Nephron progenitor cell (in vitro differentiated cells): ENCODE measurements at regions not wholly inside any gene's neighbourhood (a gene's known extent, or its start where the extent isn't known, plus 50 kb on each side); places are given as distances from the start of the nearest gene placed in this dataset.

Experiments used
- DNase-seq: peaks from one replicate; pipeline ENCODE4 v3.0.0; 2021
- H3K27ac Mint-ChIP-seq: 2 replicates; pipeline ENCODE4 v1.8.0; 2021; ENCODE audit warnings: mild to moderate bottlenecking, moderate library complexity, mixed read lengths
- H3K27me3 Mint-ChIP-seq: 2 replicates; pipeline ENCODE4 v1.8.0; 2021; ENCODE audit warnings: mild to moderate bottlenecking, low read depth, mixed read lengths; ENCODE audit not compliant: poor library complexity
- H3K36me3 Mint-ChIP-seq: 2 replicates; pipeline ENCODE4 v1.8.0; 2021; ENCODE audit warnings: low read depth, mixed read lengths
- H3K4me1 Mint-ChIP-seq: 2 replicates; pipeline ENCODE4 v1.8.0; 2021; ENCODE audit warnings: mixed read lengths
- H3K4me3 Mint-ChIP-seq: 2 replicates; pipeline ENCODE4 v1.8.0; 2021; ENCODE audit warnings: mild to moderate bottlenecking, moderate library complexity, mixed read lengths
- H3K9me3 Mint-ChIP-seq: 2 replicates; pipeline ENCODE4 v1.8.0; 2021; ENCODE audit warnings: mild to moderate bottlenecking, moderate library complexity, mixed read lengths
- CTCF ChIP-seq: fragments of 200-600 bp; sonication (generic); IDR thresholded peaks from 2 replicates; pipeline ENCODE4 v1.5.0; 2021; ENCODE audit warnings: antibody characterized with exemption

GRCh38 chr6:91754691-91755090, 1167.8 kb upstream of the MAP3K7 start:
- no peak for DNase-seq
- no peak overlapping the region for H3K4me3 Mint-ChIP-seq
- no peaks in the 10 kb centered on the region for H3K9me3 Mint-ChIP-seq
- no peaks in the 10 kb centered on the region for H3K27me3 Mint-ChIP-seq
- no peak for TF ChIP-seq CTCF
- no peak overlapping the region for H3K27ac Mint-ChIP-seq
- H3K4me1 Mint-ChIP-seq: no peaks in the 10 kb centered on the region
- no peaks in the 10 kb centered on the region for H3K36me3 Mint-ChIP-seq

DNA sequence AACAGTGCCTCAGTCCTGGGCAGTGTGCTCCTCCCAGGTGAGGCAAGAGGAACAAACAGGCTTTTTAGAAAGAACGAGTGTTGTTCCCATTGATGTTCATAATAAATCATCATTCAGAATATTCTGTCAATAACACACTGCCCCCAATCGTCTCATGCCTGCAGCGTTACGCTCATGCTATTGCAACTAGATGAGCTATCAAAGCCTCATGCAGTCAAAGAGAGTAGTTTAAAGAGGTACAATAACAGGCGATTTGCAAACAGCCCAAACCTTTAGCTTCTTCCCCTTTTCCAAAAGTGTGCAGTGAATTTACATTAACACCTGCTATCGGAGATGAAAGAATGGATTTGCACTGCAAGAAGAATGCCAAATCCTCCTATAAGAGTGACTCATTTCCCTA, 1164.7 kb upstream of the MAP3K7 start:
- Mint-ChIP-seq H3K27ac (no peak overlapping the region), H3K27me3 (no peaks in the 10 kb centered on the region), H3K4me1 (no peaks in the 10 kb centered on the region), H3K9me3 (no peaks in the 10 kb centered on the region), H3K4me3 (no peak overlapping the region), H3K36me3 (no peaks in the 10 kb centered on the region)
- DNase-seq: no peak
- no peak for TF ChIP-seq CTCF

GRCh38 chr6:91744566-91744965, 1157.7 kb upstream of the MAP3K7 start:
- H3K36me3 Mint-ChIP-seq: no peaks in the 10 kb centered on the region
- H3K4me3 Mint-ChIP-seq: no peak overlapping the region
- H3K27me3 Mint-ChIP-seq: no peaks in the 10 kb centered on the region
- H3K4me1 Mint-ChIP-seq: no peaks in the 10 kb centered on the region
- DNase-seq: no peak
- H3K9me3 Mint-ChIP-seq: no peaks in the 10 kb centered on the region
- no peak overlapping the region for H3K27ac Mint-ChIP-seq
- no peak for TF ChIP-seq CTCF

DNA sequence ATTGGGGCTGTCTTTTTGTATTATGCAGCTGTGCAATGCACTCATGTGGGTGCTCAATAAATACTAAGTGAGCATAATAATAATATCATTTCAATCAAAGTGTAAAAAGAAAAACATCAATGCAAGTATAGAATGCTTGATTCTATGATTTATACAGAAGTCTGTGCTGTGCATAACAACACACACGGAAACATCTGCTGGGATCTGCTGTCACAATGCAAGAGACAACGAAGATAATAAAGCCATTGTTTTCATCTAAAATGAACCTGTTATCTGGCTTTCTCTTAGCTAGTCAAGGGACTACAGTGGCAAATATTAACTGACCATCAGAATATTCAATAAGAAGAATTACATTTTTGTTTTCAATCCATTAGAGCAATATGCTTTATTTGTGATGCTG, 1156.9 kb upstream of the MAP3K7 start:
- no peak overlapping the region for H3K4me3 Mint-ChIP-seq
- H3K9me3 Mint-ChIP-seq: no peaks in the 10 kb centered on the region
- no peak for TF ChIP-seq CTCF
- H3K4me1 Mint-ChIP-seq: no peaks in the 10 kb centered on the region
- no peak for DNase-seq
- H3K27ac Mint-ChIP-seq: no peak overlapping the region
- H3K36me3 Mint-ChIP-seq: no peaks in the 10 kb centered on the region
- no peaks in the 10 kb centered on the region for H3K27me3 Mint-ChIP-seq

DNA sequence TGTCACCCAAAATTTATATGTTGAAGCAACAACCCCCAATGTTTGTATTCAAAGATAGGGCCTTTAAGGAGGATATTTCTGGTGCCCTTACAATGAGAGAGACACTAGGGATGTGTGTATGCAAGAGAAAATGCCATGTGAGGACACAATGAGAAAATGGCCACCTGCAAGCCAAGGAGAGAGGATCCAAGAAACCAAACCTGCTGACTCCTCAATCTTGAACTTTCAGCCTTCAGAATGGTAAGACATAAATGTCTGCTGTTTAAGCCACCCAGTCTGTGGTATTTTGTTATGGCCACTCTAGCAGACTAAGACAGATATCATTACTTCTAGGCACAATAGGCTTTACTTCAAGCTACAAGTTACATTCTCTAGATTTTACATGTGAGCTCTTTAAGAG, 1145.1 kb upstream of the MAP3K7 start:
- H3K9me3 Mint-ChIP-seq: peaks cover 5% of the 10 kb centered on the region
- H3K4me1 Mint-ChIP-seq: no peaks in the 10 kb centered on the region
- no peak overlapping the region for H3K27ac Mint-ChIP-seq
- H3K4me3 Mint-ChIP-seq: no peak overlapping the region
- H3K27me3 Mint-ChIP-seq: no peaks in the 10 kb centered on the region
- no peak for DNase-seq
- TF ChIP-seq CTCF: no peak
- H3K36me3 Mint-ChIP-seq: no peaks in the 10 kb centered on the region

DNA sequence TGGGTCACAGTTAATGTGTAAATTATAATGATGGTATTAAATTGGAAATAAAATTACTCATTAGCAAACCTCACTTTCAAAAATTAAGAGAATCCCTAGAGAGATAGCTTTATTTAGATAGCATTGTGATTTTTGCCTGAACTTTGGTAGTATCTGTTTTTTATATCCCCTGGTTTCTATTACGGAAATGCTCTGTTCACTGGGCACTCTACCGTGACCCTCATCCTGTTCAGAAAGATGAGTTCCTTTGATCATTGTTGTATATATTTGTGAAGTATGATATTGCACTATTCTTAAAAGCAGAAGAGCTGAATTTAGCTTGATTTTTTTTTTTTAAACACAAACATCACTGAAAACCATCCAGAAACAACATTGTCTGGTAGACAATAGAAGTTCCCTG, 1143.8 kb upstream of the MAP3K7 start:
- Mint-ChIP-seq H3K27me3 (no peaks in the 10 kb centered on the region), H3K9me3 (peaks cover 8% of the 10 kb centered on the region), H3K27ac (no peak overlapping the region), H3K36me3 (no peaks in the 10 kb centered on the region), H3K4me1 (no peaks in the 10 kb centered on the region), H3K4me3 (no peak overlapping the region)
- no peak for DNase-seq
- no peak for TF ChIP-seq CTCF
